ENCODE measurements at regions not wholly inside any gene's neighbourhood (a gene's known extent, or its start where the extent isn't known, plus 50 kb on each side); places are given as distances from the start of the nearest gene placed in this dataset.
"Not testable (repeated sequence)": the region's sequence is repeated elsewhere in the genome, so short reads cannot be mapped to it uniquely, and the experiment has no call there.

DNA sequence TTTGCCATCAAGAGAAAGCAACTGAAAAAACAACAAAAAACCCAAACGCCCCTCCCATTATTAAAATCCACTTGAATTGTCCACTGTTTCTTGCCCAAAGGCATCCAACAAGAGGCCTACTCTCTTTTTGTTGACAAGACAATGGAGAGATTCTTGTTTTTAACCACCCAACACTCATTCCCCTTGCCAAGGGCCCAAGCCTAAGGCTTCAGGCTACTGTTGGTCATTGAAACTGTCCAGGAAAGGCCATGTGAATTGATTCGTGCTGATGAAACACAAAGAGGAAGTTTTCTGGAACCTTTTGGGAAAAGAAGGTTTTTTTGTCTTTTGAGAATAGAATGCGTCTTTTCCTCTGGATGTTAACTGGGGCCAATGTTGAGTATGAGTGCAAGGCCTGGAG is 157.4 kb upstream of the PFN2 start:
- Histone ChIP-seq H3K4me1 (ENCODE audit: low read depth) (no peaks in the 10 kb centered on the region), H3K4me3 (no peak overlapping the region), H3K9me3 (ENCODE audit: low read depth) (no peaks in the 10 kb centered on the region), H3K27me3 (no peaks in the 10 kb centered on the region), H3K36me3 (no peaks in the 10 kb centered on the region), H3K27ac (no peak overlapping the region)
- TF ChIP-seq, protein P1, sequence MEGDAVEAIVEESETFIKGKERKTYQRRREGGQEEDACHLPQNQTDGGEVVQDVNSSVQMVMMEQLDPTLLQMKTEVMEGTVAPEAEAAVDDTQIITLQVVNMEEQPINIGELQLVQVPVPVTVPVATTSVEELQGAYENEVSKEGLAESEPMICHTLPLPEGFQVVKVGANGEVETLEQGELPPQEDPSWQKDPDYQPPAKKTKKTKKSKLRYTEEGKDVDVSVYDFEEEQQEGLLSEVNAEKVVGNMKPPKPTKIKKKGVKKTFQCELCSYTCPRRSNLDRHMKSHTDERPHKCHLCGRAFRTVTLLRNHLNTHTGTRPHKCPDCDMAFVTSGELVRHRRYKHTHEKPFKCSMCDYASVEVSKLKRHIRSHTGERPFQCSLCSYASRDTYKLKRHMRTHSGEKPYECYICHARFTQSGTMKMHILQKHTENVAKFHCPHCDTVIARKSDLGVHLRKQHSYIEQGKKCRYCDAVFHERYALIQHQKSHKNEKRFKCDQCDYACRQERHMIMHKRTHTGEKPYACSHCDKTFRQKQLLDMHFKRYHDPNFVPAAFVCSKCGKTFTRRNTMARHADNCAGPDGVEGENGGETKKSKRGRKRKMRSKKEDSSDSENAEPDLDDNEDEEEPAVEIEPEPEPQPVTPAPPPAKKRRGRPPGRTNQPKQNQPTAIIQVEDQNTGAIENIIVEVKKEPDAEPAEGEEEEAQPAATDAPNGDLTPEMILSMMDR (IDR thresholded peaks at IDR 0.05; ENCODE audit: low read depth, low read length) = no peak
- no peak for DNase-seq (ENCODE audit: low read depth in 1 of 2, low spot score in 1 of 2)

DNA sequence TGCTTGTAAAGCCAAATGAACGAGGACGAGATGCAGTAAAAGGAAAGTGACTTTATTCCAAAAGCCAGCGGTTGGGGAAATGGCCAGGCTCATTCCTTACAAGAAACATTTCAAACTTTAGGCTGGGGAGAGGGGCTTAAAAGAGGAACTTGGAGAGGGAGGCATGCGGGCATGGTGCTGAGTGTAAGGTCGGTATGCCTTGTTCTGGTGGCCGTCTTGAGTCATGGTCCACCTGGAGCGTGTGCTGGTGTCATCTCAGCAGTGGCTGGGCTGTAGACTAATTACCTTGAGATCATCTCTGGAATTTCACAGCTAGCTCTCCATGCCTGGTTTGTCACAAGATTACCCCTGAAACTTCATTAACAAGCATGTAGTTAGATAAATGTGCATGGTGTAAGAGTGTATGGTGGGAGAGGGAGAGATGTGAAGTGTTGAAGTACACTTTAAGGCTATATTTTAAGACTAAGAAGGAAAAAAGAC is 156.4 kb upstream of the PFN2 start:
- DNase-seq (ENCODE audit: low read depth in 1 of 2, low spot score in 1 of 2) = no peak
- H3K9me3 ChIP-seq (ENCODE audit: low read depth) = no peaks in the 10 kb centered on the region
- H3K4me1 ChIP-seq (ENCODE audit: low read depth) = no peaks in the 10 kb centered on the region
- TF ChIP-seq, protein P1 (IDR thresholded peaks at IDR 0.05; ENCODE audit: low read depth, low read length) = no peak
- H3K27me3 ChIP-seq = no peaks in the 10 kb centered on the region
- H3K4me3 ChIP-seq = no peak overlapping the region
- H3K36me3 ChIP-seq = no peaks in the 10 kb centered on the region
- no peak overlapping the region for H3K27ac ChIP-seq

DNA sequence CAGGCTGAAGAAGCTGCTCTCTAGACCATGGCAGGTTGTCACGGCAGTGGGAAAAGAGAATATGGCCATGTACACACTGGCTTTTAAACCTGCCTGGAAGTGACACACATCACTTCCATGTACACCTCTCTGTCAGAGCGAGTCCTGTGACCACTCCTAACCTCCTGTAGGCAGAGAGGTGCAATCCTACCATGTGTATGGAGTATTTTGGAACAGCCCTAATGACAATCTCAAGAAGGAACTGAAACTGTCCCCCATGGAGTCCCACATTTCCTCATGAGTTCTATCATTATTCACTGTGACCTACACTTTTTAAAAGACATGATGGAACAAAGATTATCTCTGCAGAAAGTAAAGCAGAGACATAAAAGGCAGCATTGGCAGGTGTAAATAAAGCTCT is 153.4 kb upstream of the PFN2 start:
- Histone ChIP-seq H3K27me3 (no peaks in the 10 kb centered on the region), H3K36me3 (no peaks in the 10 kb centered on the region), H3K9me3 (ENCODE audit: low read depth) (no peaks in the 10 kb centered on the region), H3K27ac (no peak overlapping the region), H3K4me3 (no peak overlapping the region), H3K4me1 (ENCODE audit: low read depth) (no peaks in the 10 kb centered on the region)
- no peak for DNase-seq (ENCODE audit: low read depth in 1 of 2, low spot score in 1 of 2)
- TF ChIP-seq, protein P1 (IDR thresholded peaks at IDR 0.05; ENCODE audit: low read depth, low read length) = no peak

DNA sequence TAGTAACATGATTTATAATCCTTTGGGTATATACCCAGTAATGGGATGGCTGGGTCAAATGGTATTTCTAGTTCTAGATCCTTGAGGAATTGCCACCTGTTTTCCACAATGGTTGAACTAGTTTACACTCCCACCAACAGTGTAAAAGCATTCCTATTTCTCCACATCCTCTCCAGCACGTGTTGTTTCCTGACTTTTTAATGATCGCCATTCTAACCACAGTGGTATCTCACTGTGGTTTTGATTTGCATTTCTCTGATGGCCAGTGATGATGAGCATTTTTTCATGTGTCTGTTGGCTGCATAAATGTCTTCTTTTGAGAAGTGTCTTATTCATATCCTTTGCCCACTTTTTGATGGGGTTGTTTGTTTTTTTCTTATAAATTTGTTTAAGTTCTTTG is 152.6 kb upstream of the PFN2 start:
- not testable (repeated sequence) for H3K36me3 ChIP-seq; DNase-seq (ENCODE audit: low read depth in 1 of 2, low spot score in 1 of 2); H3K27me3 ChIP-seq; H3K9me3 ChIP-seq (ENCODE audit: low read depth); H3K4me3 ChIP-seq; H3K4me1 ChIP-seq (ENCODE audit: low read depth); H3K27ac ChIP-seq

DNA sequence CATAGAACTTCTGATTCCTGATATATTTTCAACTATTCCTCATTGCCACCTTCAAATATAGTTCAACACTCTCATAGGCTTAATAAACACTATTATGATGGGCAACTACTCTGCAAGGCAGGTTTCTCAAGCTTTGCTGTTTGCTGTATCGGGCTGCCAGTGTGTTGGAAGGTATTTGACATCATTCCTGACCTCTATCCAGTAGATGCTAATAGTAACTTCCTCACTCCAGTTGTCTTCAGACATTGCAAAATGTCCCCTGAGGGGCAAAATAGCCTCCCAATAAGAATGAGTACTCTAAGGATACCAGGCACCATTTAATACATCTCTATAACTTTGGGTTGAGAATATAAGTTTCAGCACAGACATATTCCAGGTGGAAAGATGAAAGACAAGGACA is 147.5 kb upstream of the PFN2 start:
- no peaks in the 10 kb centered on the region for H3K4me1 ChIP-seq (ENCODE audit: low read depth)
- no peaks in the 10 kb centered on the region for H3K36me3 ChIP-seq
- H3K4me3 ChIP-seq = no peak overlapping the region
- DNase-seq (ENCODE audit: low read depth in 1 of 2, low spot score in 1 of 2) = no peak
- H3K27ac ChIP-seq = no peak overlapping the region
- no peaks in the 10 kb centered on the region for H3K27me3 ChIP-seq
- H3K9me3 ChIP-seq (ENCODE audit: low read depth) = no peaks in the 10 kb centered on the region
- TF ChIP-seq, protein P1 (IDR thresholded peaks at IDR 0.05; ENCODE audit: low read depth, low read length) = no peak

DNA sequence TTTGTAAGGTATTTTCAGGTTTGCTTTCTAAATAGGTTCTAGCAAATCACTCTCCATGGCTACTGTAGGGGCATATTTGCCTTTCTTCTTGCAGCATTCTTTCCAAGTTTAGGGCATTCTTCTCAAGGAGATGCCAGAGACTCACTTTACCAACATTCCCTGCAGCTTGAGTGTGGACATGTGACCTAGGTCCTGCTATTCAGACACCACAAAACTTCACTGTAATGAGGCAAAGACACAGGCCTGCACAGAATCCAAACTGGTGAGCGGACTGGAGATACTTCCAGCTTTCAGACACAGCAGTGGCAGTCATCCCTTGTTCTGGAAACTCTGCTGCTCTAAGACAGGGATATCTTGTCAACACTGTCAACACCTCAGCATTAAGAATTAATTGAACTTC is 146.4 kb upstream of the PFN2 start:
- TF ChIP-seq, protein P1 (IDR thresholded peaks at IDR 0.05; ENCODE audit: low read depth, low read length) = no peak
- Histone ChIP-seq H3K9me3 (ENCODE audit: low read depth) (no peaks in the 10 kb centered on the region), H3K27me3 (no peaks in the 10 kb centered on the region), H3K4me1 (ENCODE audit: low read depth) (no peaks in the 10 kb centered on the region), H3K27ac (no peak overlapping the region), H3K4me3 (no peak overlapping the region), H3K36me3 (no peaks in the 10 kb centered on the region)
- DNase-seq (ENCODE audit: low read depth in 1 of 2, low spot score in 1 of 2) = no peak

All from cardiac muscle cell (in vitro differentiated cells and primary cell).